Vagina (tissue), 2 donors: ENCODE measurements at regions not wholly inside any gene's neighbourhood (a gene's known extent, or its start where the extent isn't known, plus 50 kb on each side); places are given as distances from the start of the nearest gene placed in this dataset.

Source experiments
- CTCF ChIP-seq, 3 experiments: fragments of 450-650 bp in 2 of 3; fragments of 200-600 bp in 1 of 3; sonication (generic) in 1 of 3; IDR thresholded peaks; one replicate each; pipeline ENCODE4 v1.5.1; 2017 to 2019; ENCODE audit warnings: antibody characterized with exemption in 3 of 3, mild to moderate bottlenecking in 2 of 3, moderate library complexity in 2 of 3
- POLR2AphosphoS5 ChIP-seq, 2 donors: sonication (generic); formaldehyde crosslinking; IDR thresholded peaks; one replicate each; pipeline ENCODE4 v1.9.0; 2017; ENCODE audit warnings: antibody characterized with exemption in 2 of 2, mild to moderate bottlenecking in 2 of 2, low read depth in 1 of 2; ENCODE audit not compliant: insufficient read depth in 1 of 2

- TF ChIP-seq CTCF (IDR thresholded peaks at IDR 0.05) (no peak), POLR2AphosphoS5 (IDR thresholded peaks at IDR 0.05; ENCODE audit: insufficient read depth in 1 of 2, low read depth in 1 of 2) (no peak)
Observed at GRCh38 chr5:130994496-130995253, 170.4 kb downstream of the HINT1 start.
